PC-3 (cell line): ENCODE measurements at regions not wholly inside any gene's neighbourhood (a gene's known extent, or its start where the extent isn't known, plus 50 kb on each side); places are given as distances from the start of the nearest gene placed in this dataset.
"Not testable (repeated sequence)": the region's sequence is repeated elsewhere in the genome, so short reads cannot be mapped to it uniquely, and the experiment has no call there.

Source experiments
- ATAC-seq: fragments of 200-7000 bp; cut with Tn5 transposase; 2 replicates; pipeline ENCODE4 v1.9.1; 2020; ENCODE audit warnings: mild to moderate bottlenecking, moderate library complexity
- BruUV-seq: library from RNA; stranded (reverse); fragments of 400-500 nt; replicated peaks from 2 replicates; lab custom pipeline; 2021; lab: Mats Ljungman, UMichigan
- CTCF ChIA-PET: fragments of 300-600 bp; sonication (Branson Sonifier 250); formaldehyde crosslinking; loops from one replicate; lab custom pipeline; 2022; ENCODE audit warnings: antibody characterized with exemption; lab: Charles Lee
- POLR2A ChIA-PET: fragments of 300-600 bp; sonication (Branson Sonifier 250); formaldehyde crosslinking; loops from one replicate; lab custom pipeline; 2022; ENCODE audit warnings: antibody characterized with exemption; ENCODE audit not compliant: unreplicated experiment; lab: Charles Lee
- DNase-seq: peaks from one replicate; pipeline ENCODE4 v3.0.0-alpha.2; 2015
- H2AFZ ChIP-seq: fragments of 300-600 bp; sonication (generic); 2 replicates; pipeline ENCODE4 v1.6.0; 2016; ENCODE audit warnings: antibody characterized with exemption, low read length
- H3F3A ChIP-seq: fragments of 300-600 bp; sonication (generic); one replicate; pipeline ENCODE4 v1.6.0; 2017; ENCODE audit warnings: antibody characterized with exemption, low read length, control low read depth, mild to moderate bottlenecking; ENCODE audit not compliant: unreplicated experiment
- H3K27ac ChIP-seq: fragments of 300-600 bp; sonication (generic); 2 replicates; pipeline ENCODE4 v1.5.1; 2016; ENCODE audit warnings: mild to moderate bottlenecking, low read length
- H3K27me3 ChIP-seq: fragments of 300-600 bp; sonication (generic); 2 replicates; pipeline ENCODE4 v1.6.1; 2016; ENCODE audit warnings: low read length, mixed read lengths
- H3K36me3 ChIP-seq: fragments of 300-600 bp; sonication (generic); 2 replicates; pipeline ENCODE4 v1.6.1; 2016; ENCODE audit warnings: low read depth, mixed run types, low read length, mixed read lengths
- H3K4me1 ChIP-seq: fragments of 300-600 bp; sonication (generic); 2 replicates; pipeline ENCODE4 v1.5.1; 2016; ENCODE audit warnings: low read length; ENCODE audit not compliant: insufficient read depth
- H3K4me2 ChIP-seq: fragments of 300-600 bp; sonication (generic); 2 replicates; pipeline ENCODE4 v1.6.0; 2016; ENCODE audit warnings: low read length
- H3K4me3 ChIP-seq: fragments of 300-600 bp; sonication (generic); 2 replicates; pipeline ENCODE4 v1.5.1; 2016; ENCODE audit warnings: mild to moderate bottlenecking, low read length, mixed read lengths
- H3K79me2 ChIP-seq: fragments of 300-600 bp; sonication (generic); 2 replicates; pipeline ENCODE4 v1.6.1; 2017; ENCODE audit warnings: low read length, mixed read lengths
- H3K9ac ChIP-seq: fragments of 300-600 bp; sonication (generic); 2 replicates; pipeline ENCODE4 v1.6.0; 2016; ENCODE audit warnings: mild to moderate bottlenecking, low read length
- H3K9me2 ChIP-seq: fragments of 300-600 bp; sonication (generic); replicated peaks from 2 replicates; pipeline ENCODE4 v1.6.1; 2016; ENCODE audit warnings: mixed run types, low read length, mixed read lengths
- H3K9me3 ChIP-seq: fragments of 300-600 bp; sonication (generic); 2 replicates; pipeline ENCODE4 v1.6.1; 2016; ENCODE audit warnings: low read length, mixed read lengths
- H4K20me1 ChIP-seq: fragments of 300-600 bp; sonication (generic); 2 replicates; pipeline ENCODE4 v1.6.1; 2016; ENCODE audit warnings: low read length, mixed read lengths
- CTCF ChIP-seq: fragments of 300-600 bp; sonication (generic); conservative IDR thresholded peaks from 2 replicates; pipeline ENCODE4 v1.5.1; 2017; ENCODE audit warnings: antibody characterized with exemption, low read depth, mild to moderate bottlenecking, low read length
- EZH2 ChIP-seq: fragments of 300-600 bp; sonication (generic); IDR thresholded peaks from one replicate; pipeline ENCODE4 v1.6.1; 2017; ENCODE audit warnings: antibody characterized with exemption, mild to moderate bottlenecking, low read length; ENCODE audit not compliant: unreplicated experiment
- EZH2phosphoT487 ChIP-seq: fragments of 300-600 bp; sonication (generic); IDR thresholded peaks from 2 replicates; pipeline ENCODE4 v1.6.1; 2018; ENCODE audit warnings: mild to moderate bottlenecking, antibody characterized with exemption, low read length, borderline replicate concordance
- intact Hi-C: fragments of 100-400 bp; cut with micrococcal nuclease; formaldehyde crosslinking; loops from 2 replicates; pipeline ENCODE4 v1.9.0; 2023

GRCh38 chr3:75237477-75237876 lies 426.7 kb upstream of the FRG2C start:
- ChIA-PET POLR2A (no interaction called here), CTCF (no interaction called here)
- BruUV-seq: no TSS peak
- Histone ChIP-seq H3K9me2 (no peaks in the 10 kb centered on the region), H3K4me2 (no peak overlapping the region), H3K36me3 (no peaks in the 10 kb centered on the region), H4K20me1 (no peaks in the 10 kb centered on the region), H3K27ac (no peak overlapping the region), H3K4me3 (no peak overlapping the region), H3K4me1 (no peaks in the 10 kb centered on the region), H3K9me3 (peaks cover 4% of the 10 kb centered on the region; the same call in 1 of the 2 replicates), H3K27me3 (no peaks in the 10 kb centered on the region), H2AFZ (no peak overlapping the region), H3F3A (no peaks in the 10 kb centered on the region), H3K9ac (no peak overlapping the region), H3K79me2 (no peaks in the 10 kb centered on the region)
- intact Hi-C loops: no loop called here
- TF ChIP-seq EZH2phosphoT487 (no peak), EZH2 (no peak), CTCF (no peak)
- ATAC-seq (no peak), DNase-seq (no peak)

GRCh38 chr3:75241226-75241962 lies 422.7 kb upstream of the FRG2C start:
- H3K9me3 ChIP-seq, POLR2A ChIA-PET, H3K27me3 ChIP-seq, H3K9me2 ChIP-seq, H3K4me2 ChIP-seq, BruUV-seq, H3K79me2 ChIP-seq, H3K36me3 ChIP-seq, DNase-seq, CTCF ChIA-PET, H3K9ac ChIP-seq, intact Hi-C loops, H3K27ac ChIP-seq, H3K4me3 ChIP-seq, ATAC-seq, H3K4me1 ChIP-seq, H2AFZ ChIP-seq, H3F3A ChIP-seq, H4K20me1 ChIP-seq: not testable (repeated sequence)

- H3K9me2 ChIP-seq: no peaks in the 10 kb centered on the region
- H3K4me1 ChIP-seq: no peaks in the 10 kb centered on the region
- no peak overlapping the region for H2AFZ ChIP-seq
- H3K4me2 ChIP-seq: no peak overlapping the region
- no peak overlapping the region for H3K9ac ChIP-seq
- ATAC-seq (no peak), DNase-seq (no peak)
- H3K4me3 ChIP-seq: no peak overlapping the region
- H4K20me1 ChIP-seq: no peaks in the 10 kb centered on the region
- H3K79me2 ChIP-seq: no peaks in the 10 kb centered on the region
- BruUV-seq: no TSS peak
- peaks cover under 1% of the 10 kb centered on the region; the same call in 1 of the 2 replicates for H3K9me3 ChIP-seq
- no peaks in the 10 kb centered on the region for H3F3A ChIP-seq
- TF ChIP-seq EZH2: no peak
- TF ChIP-seq EZH2phosphoT487: no peak
- no peak for TF ChIP-seq CTCF
- intact Hi-C loops: no loop called here
- no peaks in the 10 kb centered on the region for H3K27me3 ChIP-seq
- H3K36me3 ChIP-seq: no peaks in the 10 kb centered on the region
- CTCF ChIA-PET: no interaction called here
- POLR2A ChIA-PET: no interaction called here
- no peak overlapping the region for H3K27ac ChIP-seq
Measured at GRCh38 chr3:75242012-75242735, 422.0 kb upstream of the FRG2C start.
